Erythroblast (primary cell): ENCODE measurements at regions not wholly inside any gene's neighbourhood (a gene's known extent, or its start where the extent isn't known, plus 50 kb on each side); places are given as distances from the start of the nearest gene placed in this dataset.

Experiments
- DNase-seq, 2 experiments: peaks; one replicate each; lab custom pipeline; 2025; lab: John Stamatoyannopoulos, UW
- GATA1 ChIP-seq: IDR thresholded peaks from 2 replicates; pipeline ENCODE4 v1.6.1; 2011; ENCODE audit warnings: low read depth, mild to moderate bottlenecking, control low read depth, low read length, moderate library complexity
- POLR2A ChIP-seq: IDR thresholded peaks from 2 replicates; pipeline ENCODE4 v1.6.1; 2011; ENCODE audit warnings: mild to moderate bottlenecking, low read length

- TF ChIP-seq GATA1 (no peak), POLR2A (no peak)
- DNase-seq = no peak
These were observed 163.1 kb downstream of the IBTK start for GRCh38 chr6:82084324-82084920.

- DNase-seq = no peak
- TF ChIP-seq GATA1 (no peak), POLR2A (no peak)
These were observed 163.9 kb downstream of the IBTK start for GRCh38 chr6:82083646-82084045.

GRCh38 chr6:82080767-82081166, 166.8 kb downstream of the IBTK start:
- no peak for TF ChIP-seq POLR2A
- TF ChIP-seq GATA1 = no peak
- DNase-seq = no peak

- TF ChIP-seq POLR2A (no peak), GATA1 (no peak)
- no peak for DNase-seq
These were observed 169.1 kb downstream of the IBTK start for GRCh38 chr6:82078286-82078908.

GRCh38 chr6:82076916-82077315, 170.6 kb downstream of the IBTK start:
- TF ChIP-seq GATA1 (no peak), POLR2A (no peak)
- DNase-seq = no peak

GRCh38 chr6:82074556-82074955, 173.0 kb downstream of the IBTK start:
- DNase-seq = no peak
- TF ChIP-seq POLR2A (no peak), GATA1 (no peak)

GRCh38 chr6:82073484-82073883, 174.1 kb downstream of the IBTK start:
- no peak for DNase-seq
- TF ChIP-seq POLR2A = no peak
- no peak for TF ChIP-seq GATA1

GRCh38 chr6:82072751-82073150, 174.8 kb downstream of the IBTK start:
- TF ChIP-seq GATA1 (no peak), POLR2A (no peak)
- no peak for DNase-seq

- DNase-seq = no peak
- TF ChIP-seq GATA1 (no peak), POLR2A (no peak)
These were observed 175.4 kb downstream of the IBTK start for GRCh38 chr6:82072121-82072521.

- no peak for TF ChIP-seq POLR2A
- TF ChIP-seq GATA1 = no peak
- DNase-seq = no peak
These were observed 178.8 kb downstream of the IBTK start for GRCh38 chr6:82068721-82069120.

GRCh38 chr6:82066991-82067411, 180.5 kb downstream of the IBTK start:
- DNase-seq = no peak
- TF ChIP-seq POLR2A (no peak), GATA1 (no peak)

GRCh38 chr6:82066196-82066595, 181.3 kb downstream of the IBTK start:
- DNase-seq = no peak
- TF ChIP-seq GATA1 (no peak), POLR2A (no peak)

GRCh38 chr6:82063574-82063973, 184.0 kb downstream of the IBTK start:
- no peak for DNase-seq
- TF ChIP-seq GATA1 (no peak), POLR2A (no peak)

- DNase-seq = no peak
- TF ChIP-seq POLR2A (no peak), GATA1 (no peak)
These were observed 185.3 kb downstream of the IBTK start for GRCh38 chr6:82062219-82062618.

- DNase-seq = no peak
- TF ChIP-seq GATA1 (no peak), POLR2A (no peak)
These were observed 189.5 kb downstream of the IBTK start for GRCh38 chr6:82057846-82058554.
